ENCODE measurements at regions not wholly inside any gene's neighbourhood (a gene's known extent, or its start where the extent isn't known, plus 50 kb on each side); places are given as distances from the start of the nearest gene placed in this dataset.

DNA sequence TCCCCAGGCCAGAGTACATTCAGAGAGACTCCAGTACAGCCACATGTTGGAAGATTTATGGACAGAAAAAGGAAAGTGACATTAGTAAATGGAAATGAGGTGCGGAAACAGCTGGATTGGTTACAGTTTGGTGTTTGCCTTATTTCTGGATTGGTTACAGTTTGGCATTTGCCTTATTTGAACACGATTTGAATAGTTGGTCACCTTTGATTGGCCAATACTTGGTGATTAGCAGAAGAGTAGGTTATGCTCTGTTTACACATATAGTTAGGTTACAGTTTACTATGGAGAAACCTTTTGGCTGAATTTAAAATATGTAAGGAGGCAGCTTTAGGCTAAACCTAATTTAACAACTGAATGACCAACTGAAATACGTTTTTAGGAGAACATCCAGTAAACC is 173.7 kb downstream of the AASDH start:
- TF ChIP-seq POLR2A (IDR thresholded peaks at IDR 0.05), result no peak
- no peak for TF ChIP-seq POLR2AphosphoS5 (IDR thresholded peaks at IDR 0.05)
- TF ChIP-seq, protein P1, sequence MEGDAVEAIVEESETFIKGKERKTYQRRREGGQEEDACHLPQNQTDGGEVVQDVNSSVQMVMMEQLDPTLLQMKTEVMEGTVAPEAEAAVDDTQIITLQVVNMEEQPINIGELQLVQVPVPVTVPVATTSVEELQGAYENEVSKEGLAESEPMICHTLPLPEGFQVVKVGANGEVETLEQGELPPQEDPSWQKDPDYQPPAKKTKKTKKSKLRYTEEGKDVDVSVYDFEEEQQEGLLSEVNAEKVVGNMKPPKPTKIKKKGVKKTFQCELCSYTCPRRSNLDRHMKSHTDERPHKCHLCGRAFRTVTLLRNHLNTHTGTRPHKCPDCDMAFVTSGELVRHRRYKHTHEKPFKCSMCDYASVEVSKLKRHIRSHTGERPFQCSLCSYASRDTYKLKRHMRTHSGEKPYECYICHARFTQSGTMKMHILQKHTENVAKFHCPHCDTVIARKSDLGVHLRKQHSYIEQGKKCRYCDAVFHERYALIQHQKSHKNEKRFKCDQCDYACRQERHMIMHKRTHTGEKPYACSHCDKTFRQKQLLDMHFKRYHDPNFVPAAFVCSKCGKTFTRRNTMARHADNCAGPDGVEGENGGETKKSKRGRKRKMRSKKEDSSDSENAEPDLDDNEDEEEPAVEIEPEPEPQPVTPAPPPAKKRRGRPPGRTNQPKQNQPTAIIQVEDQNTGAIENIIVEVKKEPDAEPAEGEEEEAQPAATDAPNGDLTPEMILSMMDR (IDR thresholded peaks at IDR 0.05), result no peak
